ENCODE measurements at regions not wholly inside any gene's neighbourhood (a gene's known extent, or its start where the extent isn't known, plus 50 kb on each side); places are given as distances from the start of the nearest gene placed in this dataset.

- no peak for DNase-seq (ENCODE audit: low spot score)
- intact Hi-C loops (cut with DNase I), result no loop called here
These were observed 151.3 kb upstream of the SOX9 start for GRCh38 chr17:71969500-71969899.

- DNase-seq (ENCODE audit: low spot score), result no peak
- intact Hi-C loops (cut with DNase I), result no loop called here
These were observed 150.5 kb upstream of the SOX9 start for GRCh38 chr17:71970312-71970711.

GRCh38 chr17:71974051-71974450 is 146.8 kb upstream of the SOX9 start:
- no peak for DNase-seq (ENCODE audit: low spot score)
- intact Hi-C loops (cut with DNase I), result no loop called here

GRCh38 chr17:71975331-71975801 is 145.5 kb upstream of the SOX9 start:
- no peak for DNase-seq (ENCODE audit: low spot score)
- intact Hi-C loops (cut with DNase I), result no loop called here

- DNase-seq (ENCODE audit: low spot score), result peak; percentile 82
- intact Hi-C loops (cut with DNase I), result no loop called here
These were observed 144.7 kb upstream of the SOX9 start for GRCh38 chr17:71976011-71976649.

- intact Hi-C loops (cut with DNase I), result no loop called here
These were observed 142.4 kb upstream of the SOX9 start for GRCh38 chr17:71978435-71978834.

GRCh38 chr17:71980171-71980570 is 140.6 kb upstream of the SOX9 start:
- DNase-seq (ENCODE audit: low spot score), result no peak
- intact Hi-C loops (cut with DNase I), result loop anchor here (5.0 kb wide), 1 partner anchor 78 kb away; no protein-coding TSS in a partner anchor

More at GRCh38 chr17:71978435-71978834, 142.4 kb upstream of the SOX9 start:
- DNase-seq (ENCODE audit: low spot score), result no peak

- intact Hi-C loops (cut with DNase I), result loop anchor here (5.0 kb wide), 1 partner anchor 82 kb away; no protein-coding TSS in a partner anchor
- no peak for DNase-seq (ENCODE audit: low spot score)
These were observed 137.0 kb upstream of the SOX9 start for GRCh38 chr17:71983828-71984227.

GRCh38 chr17:71985111-71986039 is 135.4 kb upstream of the SOX9 start:
- intact Hi-C loops (cut with DNase I), result no loop called here
- no peak for DNase-seq (ENCODE audit: low spot score)

- intact Hi-C loops (cut with DNase I), result no loop called here
These were observed 133.9 kb upstream of the SOX9 start for GRCh38 chr17:71986886-71987285.

GRCh38 chr17:71987634-71988033 is 133.2 kb upstream of the SOX9 start:
- DNase-seq (ENCODE audit: low spot score), result no peak
- intact Hi-C loops (cut with DNase I), result no loop called here

More at GRCh38 chr17:71986886-71987285, 133.9 kb upstream of the SOX9 start:
- DNase-seq (ENCODE audit: low spot score), result no peak

- no peak for DNase-seq (ENCODE audit: low spot score)
- intact Hi-C loops (cut with DNase I), result no loop called here
These were observed 131.7 kb upstream of the SOX9 start for GRCh38 chr17:71989117-71989516.

GRCh38 chr17:71993363-71993762 is 127.5 kb upstream of the SOX9 start:
- intact Hi-C loops (cut with DNase I), result no loop called here
- DNase-seq (ENCODE audit: low spot score), result no peak

GRCh38 chr17:71995590-71995989 is 125.2 kb upstream of the SOX9 start:
- intact Hi-C loops (cut with DNase I), result no loop called here
- no peak for DNase-seq (ENCODE audit: low spot score)

GRCh38 chr17:72004011-72004427 is 116.8 kb upstream of the SOX9 start:
- no peak for DNase-seq (ENCODE audit: low spot score)
- intact Hi-C loops (cut with DNase I), result no loop called here

GRCh38 chr17:72004611-72005331 is 116.0 kb upstream of the SOX9 start:
- intact Hi-C loops (cut with DNase I), result no loop called here
- no peak for DNase-seq (ENCODE audit: low spot score)

- intact Hi-C loops (cut with DNase I), result no loop called here
- no peak for DNase-seq (ENCODE audit: low spot score)
These were observed 115.3 kb upstream of the SOX9 start for GRCh38 chr17:72005332-72006163.

GRCh38 chr17:72008236-72008876 is 112.5 kb upstream of the SOX9 start:
- DNase-seq (ENCODE audit: low spot score), result no peak
- intact Hi-C loops (cut with DNase I), result no loop called here

- no peak for DNase-seq (ENCODE audit: low spot score)
- intact Hi-C loops (cut with DNase I), result no loop called here
These were observed 109.3 kb upstream of the SOX9 start for GRCh38 chr17:72011561-72011960.
